HG03095 (cell line): ENCODE measurements at regions not wholly inside any gene's neighbourhood (a gene's known extent, or its start where the extent isn't known, plus 50 kb on each side); places are given as distances from the start of the nearest gene placed in this dataset.

Experiments
- ATAC-seq: cut with Tn5 transposase; IDR thresholded peaks from one replicate; pipeline ENCODE4 v1.9.1; 2021; ENCODE audit warnings: moderate library complexity; ENCODE audit not compliant: unreplicated experiment

- no peak for ATAC-seq
These were observed 318.4 kb upstream of the CLNK start for GRCh38 chr4:11002961-11003360.

DNA sequence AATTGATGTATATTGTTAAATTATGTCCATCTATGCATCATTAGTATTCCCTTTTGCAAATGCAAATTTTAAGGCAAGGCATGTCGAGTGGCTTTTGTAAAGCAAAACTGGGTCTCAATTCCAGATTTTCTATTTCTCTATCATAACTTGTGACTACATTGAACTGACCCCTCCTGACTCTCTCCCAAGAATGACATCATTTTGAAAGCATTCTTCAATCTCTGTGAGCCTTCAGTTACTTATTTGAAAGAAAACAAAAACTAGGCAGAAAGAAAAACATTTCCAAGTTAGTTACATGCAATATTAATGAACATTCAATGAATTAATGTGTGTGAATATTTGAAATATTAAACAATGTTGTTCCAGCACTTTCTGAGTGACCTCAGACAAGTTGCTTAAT is 314.3 kb upstream of the CLNK start:
- no peak for ATAC-seq

- ATAC-seq: no peak
These were observed 300.2 kb upstream of the CLNK start for GRCh38 chr4:10984815-10985214.

GRCh38 chr4:10983885-10984640 is 299.5 kb upstream of the CLNK start:
- ATAC-seq: no peak

GRCh38 chr4:10983268-10983667 is 298.7 kb upstream of the CLNK start:
- no peak for ATAC-seq

- no peak for ATAC-seq
These were observed 297.7 kb upstream of the CLNK start for GRCh38 chr4:10982305-10982704.

GRCh38 chr4:10981576-10981975 is 297.0 kb upstream of the CLNK start:
- ATAC-seq: no peak

DNA sequence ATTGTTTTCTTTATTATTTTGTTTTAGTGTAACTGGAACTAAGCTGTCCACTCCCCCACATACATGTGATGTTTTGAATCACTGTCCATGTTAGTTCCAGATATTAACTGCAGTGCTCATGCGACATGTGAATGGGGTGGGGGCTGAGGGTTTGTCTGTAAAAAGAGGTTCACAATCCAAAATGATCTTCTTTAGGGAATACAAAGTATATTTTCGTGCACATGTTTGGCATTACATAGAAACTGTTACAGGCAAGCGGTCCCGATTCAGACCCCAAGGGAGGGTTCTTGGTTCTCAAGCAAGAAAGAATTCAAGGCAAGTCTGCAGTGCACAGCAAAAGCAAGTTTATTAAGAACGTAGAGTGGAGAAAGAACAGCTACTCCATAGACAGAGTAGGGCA is 296.5 kb upstream of the CLNK start:
- ATAC-seq: no peak

- no peak for ATAC-seq
These were observed 294.5 kb upstream of the CLNK start for GRCh38 chr4:10979032-10979431.

DNA sequence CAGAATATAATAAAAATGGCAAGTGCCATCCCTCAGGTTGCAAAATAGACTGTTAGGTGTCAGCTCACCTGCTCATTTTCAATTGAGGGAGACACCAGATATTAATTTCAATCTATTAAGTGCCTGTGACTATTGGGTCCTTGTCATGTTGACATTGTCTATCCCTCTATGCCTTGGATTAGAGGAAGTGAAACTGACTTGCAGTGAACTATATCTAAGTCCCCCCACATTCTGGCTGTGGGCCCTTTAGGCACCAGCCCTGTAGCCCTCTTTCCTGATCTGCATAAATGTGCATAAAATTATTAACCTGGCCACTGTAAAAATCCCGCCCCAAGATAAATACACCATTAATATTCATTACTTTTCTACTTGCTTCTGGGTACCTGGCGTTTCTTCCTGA is 293.0 kb upstream of the CLNK start:
- no peak for ATAC-seq

DNA sequence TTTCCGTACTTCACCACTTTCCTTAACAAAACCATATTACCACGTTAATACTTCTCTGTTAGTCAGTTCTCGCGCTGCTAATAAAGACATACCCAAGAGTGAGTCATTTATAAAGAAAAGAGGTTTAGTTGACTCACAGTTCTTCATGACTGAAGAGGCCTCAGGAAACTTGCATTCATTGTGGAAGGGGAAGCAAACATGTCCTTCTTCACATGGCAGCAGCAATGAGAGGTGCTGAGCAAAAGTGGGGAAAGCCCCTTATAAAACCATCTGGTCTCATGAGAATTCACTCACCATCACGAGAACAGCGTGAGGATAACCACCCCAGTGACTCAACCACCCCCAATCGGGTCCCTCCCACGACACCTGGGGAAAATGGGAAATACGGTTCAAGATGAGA is 289.8 kb upstream of the CLNK start:
- no peak for ATAC-seq

GRCh38 chr4:10973686-10974085 is 289.1 kb upstream of the CLNK start:
- ATAC-seq: no peak

DNA sequence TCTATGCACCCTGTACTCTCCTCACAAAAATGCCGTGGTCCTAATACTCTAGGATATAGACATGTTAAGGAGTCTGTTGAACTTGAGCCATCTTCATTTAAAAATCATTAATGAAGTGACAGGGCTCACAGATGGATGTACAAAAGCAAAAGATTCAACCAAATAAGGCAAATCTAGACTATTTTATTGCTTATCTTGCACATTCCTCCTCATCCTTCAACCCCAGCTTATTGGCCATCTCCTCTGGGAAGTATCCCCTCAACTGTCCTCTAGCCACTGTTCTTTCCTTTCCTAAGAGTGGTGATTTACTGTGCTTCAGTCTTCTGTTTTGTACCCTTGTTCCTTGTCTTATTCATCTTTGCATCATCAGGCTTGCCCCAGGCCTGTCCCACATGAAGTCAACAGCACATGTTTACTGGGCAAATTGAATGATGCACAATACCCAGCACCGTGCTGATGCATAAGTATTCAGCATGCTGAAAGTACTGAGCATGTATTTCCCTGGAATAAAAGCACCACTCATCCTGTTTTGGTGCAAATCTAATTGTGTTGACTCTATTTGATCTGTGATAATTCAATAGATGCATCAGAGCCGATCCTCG is 287.3 kb upstream of the CLNK start:
- no peak for ATAC-seq

DNA sequence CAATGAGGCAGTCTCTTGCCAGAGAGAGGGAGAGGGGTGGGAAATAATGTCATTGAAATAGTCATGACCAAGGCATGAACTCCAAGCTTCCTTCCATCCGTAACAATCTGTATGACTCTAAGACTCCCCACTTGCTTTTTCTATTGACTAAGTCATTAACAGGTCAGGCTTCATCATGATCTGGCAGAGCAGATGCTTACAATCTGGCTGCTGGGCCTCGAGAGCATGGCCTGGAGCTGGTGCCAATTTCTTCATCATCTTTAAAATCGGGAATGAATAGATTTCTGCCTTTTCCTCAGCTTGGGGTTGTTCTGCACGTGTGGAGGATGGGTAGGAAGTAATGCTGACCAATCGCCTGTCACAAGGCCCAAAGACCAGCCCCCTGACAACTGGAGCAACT is 280.6 kb upstream of the CLNK start:
- ATAC-seq: no peak

DNA sequence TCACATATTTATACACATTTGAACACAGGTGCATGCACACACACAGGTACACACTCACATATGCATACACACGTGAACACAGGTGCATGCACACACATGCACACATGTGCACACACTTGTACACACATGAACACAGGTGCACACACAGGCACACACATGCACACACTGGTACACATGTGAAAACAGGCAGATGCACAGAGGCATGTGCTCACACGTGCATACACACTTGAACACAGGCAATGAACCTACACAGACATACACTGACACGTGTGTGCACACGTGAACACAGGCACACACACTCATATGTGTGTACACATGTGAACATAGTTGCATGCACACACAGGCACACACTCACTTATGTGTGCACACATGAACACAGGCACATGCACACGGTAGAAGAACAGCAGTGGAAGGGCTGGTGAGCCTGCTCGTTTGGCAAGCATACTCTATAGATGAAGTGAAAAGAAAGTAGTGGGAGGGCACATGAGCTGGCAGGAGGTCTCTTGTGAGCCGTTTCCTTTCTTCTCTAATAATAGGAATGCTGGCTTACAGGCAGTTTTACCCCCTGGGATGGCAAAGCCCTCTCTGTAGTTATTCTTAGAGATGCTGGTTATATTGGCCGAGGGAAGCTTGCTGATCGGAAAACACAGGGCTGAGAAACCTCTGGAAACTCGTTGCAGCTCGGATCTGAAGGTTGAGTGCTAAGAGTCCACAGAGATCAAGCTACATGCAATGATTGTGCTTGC is 279.6 kb upstream of the CLNK start:
- ATAC-seq: no peak

DNA sequence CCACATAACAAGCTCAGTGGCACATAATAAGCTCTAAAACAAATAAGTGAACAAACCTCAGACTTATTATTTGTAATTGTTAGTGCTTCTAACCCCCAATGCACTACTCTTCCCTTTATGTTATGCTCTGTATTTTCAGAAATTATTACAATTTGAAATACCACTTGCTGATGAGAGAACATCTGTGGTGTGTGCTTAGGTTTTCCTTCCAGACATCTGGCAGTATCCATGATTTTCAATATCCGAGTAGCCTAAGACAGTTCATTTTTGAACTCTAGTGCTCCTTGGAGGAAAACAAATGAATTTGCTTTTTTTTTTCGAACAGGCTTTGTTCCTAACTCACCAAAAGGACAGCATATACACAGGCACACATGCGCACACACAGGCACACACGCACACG is 278.7 kb upstream of the CLNK start:
- no peak for ATAC-seq

DNA sequence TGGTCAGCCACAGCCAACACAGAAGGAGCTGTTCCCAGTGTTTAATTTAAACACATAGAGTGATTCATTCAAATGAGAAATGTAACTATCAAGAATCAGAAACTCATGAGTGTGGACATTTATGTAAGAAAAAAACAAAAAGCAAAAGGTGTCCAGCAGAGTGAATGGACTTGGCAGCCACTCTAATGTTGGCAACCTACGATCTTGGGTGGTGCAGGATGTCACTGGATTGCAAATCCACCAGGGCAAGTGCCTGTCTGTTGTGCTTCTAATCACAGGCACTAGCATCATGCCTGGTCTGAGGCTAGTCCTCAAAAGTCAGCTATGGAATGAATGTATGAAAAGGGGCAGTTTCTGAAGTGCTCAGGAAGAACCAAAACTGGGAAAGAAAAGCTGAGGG is 277.7 kb upstream of the CLNK start:
- ATAC-seq: no peak

DNA sequence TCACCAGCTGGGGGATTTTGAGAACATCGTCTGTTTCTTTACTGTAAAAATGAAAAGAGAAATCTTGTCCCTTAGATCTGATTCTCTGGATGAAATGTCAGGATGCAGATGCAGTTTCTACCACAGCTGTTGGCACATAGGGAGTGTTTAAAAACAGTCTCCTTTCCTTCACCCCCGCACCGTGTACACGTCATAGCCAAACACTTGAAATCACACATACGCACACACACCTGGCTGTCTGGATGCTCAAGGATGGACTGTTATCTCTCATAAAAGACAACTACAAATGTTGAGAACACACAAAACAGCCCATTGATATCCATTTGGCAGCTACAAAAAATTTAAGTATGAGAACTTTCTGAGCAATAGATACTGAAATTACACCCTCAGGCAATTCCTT is 275.8 kb upstream of the CLNK start:
- ATAC-seq: no peak

GRCh38 chr4:10959586-10959985 is 275.0 kb upstream of the CLNK start:
- no peak for ATAC-seq

GRCh38 chr4:10958226-10958856 is 273.8 kb upstream of the CLNK start:
- no peak for ATAC-seq

DNA sequence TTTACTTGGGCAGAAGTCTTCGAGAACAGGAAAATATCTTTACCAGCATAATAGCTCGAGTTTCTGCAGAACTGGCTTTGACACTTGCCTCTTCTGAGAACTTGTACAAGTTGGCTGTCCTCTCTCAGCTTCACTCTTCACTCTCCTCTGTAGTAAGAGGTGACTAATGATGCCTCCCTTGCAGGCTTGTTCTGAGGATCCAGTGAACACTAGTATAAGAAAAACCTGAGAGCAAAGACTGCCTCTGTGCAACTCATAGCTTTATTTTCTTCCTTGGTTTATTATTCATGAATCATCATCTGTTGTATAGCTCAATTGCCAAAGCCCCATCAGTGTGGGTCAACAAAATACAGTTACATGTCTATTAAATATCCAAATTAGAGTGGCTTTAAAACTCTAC is 266.7 kb upstream of the CLNK start:
- no peak for ATAC-seq
